DND-41 (cell line): ENCODE measurements at regions not wholly inside any gene's neighbourhood (a gene's known extent, or its start where the extent isn't known, plus 50 kb on each side); places are given as distances from the start of the nearest gene placed in this dataset.

Source experiments
- CTCF ChIP-seq: IDR thresholded peaks from 2 replicates; pipeline ENCODE4 v1.5.1; 2012; ENCODE audit warnings: borderline replicate concordance, low read length, moderate library complexity, mild to moderate bottlenecking; ENCODE audit not compliant: poor library complexity, severe bottlenecking; ENCODE audit errors: extremely low read depth
- EZH2 ChIP-seq: IDR thresholded peaks from 3 replicates; pipeline ENCODE4 v1.6.1; 2012; ENCODE audit warnings: borderline replicate concordance, low read depth, mild to moderate bottlenecking, moderate library complexity, low read length, inconsistent platforms; ENCODE audit not compliant: severe bottlenecking

- TF ChIP-seq CTCF = no peak
- TF ChIP-seq EZH2 = no peak
Measured at GRCh38 chr13:39272994-39273393, 234.7 kb downstream of the NHLRC3 start.
